K562 (cell line): ENCODE measurements at regions not wholly inside any gene's neighbourhood (a gene's known extent, or its start where the extent isn't known, plus 50 kb on each side); places are given as distances from the start of the nearest gene placed in this dataset.

Experiments used
- ARHGAP35 ChIP-seq: fragments of 450-650 bp; IDR thresholded peaks from 2 replicates; pipeline ENCODE4 v1.6.1; 2018; ENCODE audit not compliant: partially characterized antibody
- EHMT2 ChIP-seq: fragments of 450-650 bp; IDR thresholded peaks from 2 replicates; pipeline ENCODE4 v1.6.1; 2018; ENCODE audit warnings: antibody characterized with exemption
- ETV1 ChIP-seq: fragments of 450-650 bp; conservative IDR thresholded peaks from 2 replicates; pipeline ENCODE4 v1.6.1; 2016; ENCODE audit warnings: missing genetic modification characterization, control low read depth, low read depth, missing compliant biosample characterization
- RHOXF2B ChIP-seq: fragments of 250-450 bp; sonication (Bioruptor Pico); conservative IDR thresholded peaks from 2 replicates; pipeline ENCODE4 v1.5.1; 2021
- SIRT6 ChIP-seq: IDR thresholded peaks from one replicate; pipeline ENCODE4 v1.6.1; 2012; ENCODE audit warnings: low read depth, mild to moderate bottlenecking, control low read depth, inconsistent platforms, low read length, moderate library complexity
- YY1 ChIP-seq, 3 experiments: IDR thresholded peaks; 2 replicates each; pipeline ENCODE4 v1.6.1; 2011; ENCODE audit warnings: low read length in 2 of 3, mild to moderate bottlenecking in 2 of 3, moderate library complexity in 2 of 3, borderline replicate concordance in 1 of 3, control low read depth in 1 of 3, low read depth in 1 of 3; ENCODE audit not compliant: insufficient read depth in 3 of 3, insufficient replicate concordance in 2 of 3, control insufficient read depth in 1 of 3, insufficient read length in 1 of 3; ENCODE audit errors: extremely low read depth in 1 of 3
- ZC3H4 ChIP-seq: sonication (generic); formaldehyde crosslinking; IDR thresholded peaks from 2 replicates; pipeline ENCODE4 v1.9.0; 2021; ENCODE audit warnings: missing genetic modification reagents, borderline replicate concordance
- ZNF217 ChIP-seq: sonication (generic); formaldehyde crosslinking; IDR thresholded peaks from 2 replicates; pipeline ENCODE4 v1.8.0; 2022; ENCODE audit warnings: mild to moderate bottlenecking, missing genetic modification reagents
- ZNF766 ChIP-seq: fragments of 200-800 bp; sonication (Bioruptor generic); conservative IDR thresholded peaks from 2 replicates; pipeline ENCODE4 v1.6.1; 2016; ENCODE audit warnings: missing genetic modification characterization, missing compliant biosample characterization
- TF ChIP-seq, protein P1 (sequence below): IDR thresholded peaks from 3 replicates; pipeline ENCODE4 v1.6.1; 2011; ENCODE audit warnings: borderline replicate concordance, mild to moderate bottlenecking, moderate library complexity; ENCODE audit not compliant: insufficient read length; ENCODE audit errors: extremely low read depth
- TF ChIP-seq, protein P2 (sequence below), 3 experiments: IDR thresholded peaks in 2 of 3; conservative IDR thresholded peaks in 1 of 3; 2 replicates each; pipeline ENCODE4 v1.5.1; 2011 to 2012; ENCODE audit warnings: low read length in 3 of 3, mild to moderate bottlenecking in 3 of 3, control low read depth in 2 of 3, improper control_type of control experiment in 1 of 3, inconsistent platforms in 1 of 3, low read depth in 1 of 3, mixed read lengths in 1 of 3, moderate library complexity in 1 of 3; ENCODE audit not compliant: insufficient read depth in 2 of 3
- TF ChIP-seq, protein P3 (sequence below): fragments of 450-650 bp; IDR thresholded peaks from 2 replicates; pipeline ENCODE4 v1.6.1; 2016; ENCODE audit warnings: low read depth
- TF ChIP-seq, protein P4 (sequence below): fragments of 450-650 bp; IDR thresholded peaks from 2 replicates; pipeline ENCODE4 v1.6.1; 2016; ENCODE audit warnings: missing biosample characterization, missing genetic modification characterization

DNA sequence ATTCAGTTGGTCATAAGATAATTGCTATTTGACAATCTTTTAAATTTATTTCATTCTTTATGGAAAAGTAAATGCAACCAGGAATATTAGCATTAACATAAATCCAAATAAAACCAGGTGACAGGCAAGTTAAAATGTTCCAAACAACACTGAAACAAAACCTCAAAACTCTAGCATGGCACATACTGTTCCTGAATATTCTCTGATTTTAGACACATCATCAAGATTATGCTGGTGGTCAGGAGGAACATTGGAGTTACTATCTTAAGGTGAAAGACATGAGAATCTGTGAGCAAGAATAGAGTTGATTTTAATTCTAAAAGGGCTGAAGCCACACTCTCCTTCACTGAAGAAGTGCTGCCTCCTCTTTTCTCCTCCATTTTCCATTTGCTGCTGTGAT, 421.0 kb upstream of the THBS1 start:
- TF ChIP-seq RHOXF2B (CRISPR knock-in tag) (no peak), ZNF766 (CRISPR knock-in tag) (no peak), ARHGAP35 (no peak), ZNF217 (CRISPR knock-in tag) (no peak), SIRT6 (no peak), ETV1 (tag) (no peak), EHMT2 (no peak), ZC3H4 (CRISPR knock-in tag) (no peak), YY1 (IDR thresholded peaks at IDR 0.05; ENCODE audit: borderline replicate concordance in 1 of 3, control insufficient read depth in 1 of 3, extremely low read depth in 1 of 3, insufficient read depth in 3 of 3, insufficient read length in 1 of 3, insufficient replicate concordance in 2 of 3, low read depth in 1 of 3, low read length in 2 of 3) (no peak)
- TF ChIP-seq, protein P1, sequence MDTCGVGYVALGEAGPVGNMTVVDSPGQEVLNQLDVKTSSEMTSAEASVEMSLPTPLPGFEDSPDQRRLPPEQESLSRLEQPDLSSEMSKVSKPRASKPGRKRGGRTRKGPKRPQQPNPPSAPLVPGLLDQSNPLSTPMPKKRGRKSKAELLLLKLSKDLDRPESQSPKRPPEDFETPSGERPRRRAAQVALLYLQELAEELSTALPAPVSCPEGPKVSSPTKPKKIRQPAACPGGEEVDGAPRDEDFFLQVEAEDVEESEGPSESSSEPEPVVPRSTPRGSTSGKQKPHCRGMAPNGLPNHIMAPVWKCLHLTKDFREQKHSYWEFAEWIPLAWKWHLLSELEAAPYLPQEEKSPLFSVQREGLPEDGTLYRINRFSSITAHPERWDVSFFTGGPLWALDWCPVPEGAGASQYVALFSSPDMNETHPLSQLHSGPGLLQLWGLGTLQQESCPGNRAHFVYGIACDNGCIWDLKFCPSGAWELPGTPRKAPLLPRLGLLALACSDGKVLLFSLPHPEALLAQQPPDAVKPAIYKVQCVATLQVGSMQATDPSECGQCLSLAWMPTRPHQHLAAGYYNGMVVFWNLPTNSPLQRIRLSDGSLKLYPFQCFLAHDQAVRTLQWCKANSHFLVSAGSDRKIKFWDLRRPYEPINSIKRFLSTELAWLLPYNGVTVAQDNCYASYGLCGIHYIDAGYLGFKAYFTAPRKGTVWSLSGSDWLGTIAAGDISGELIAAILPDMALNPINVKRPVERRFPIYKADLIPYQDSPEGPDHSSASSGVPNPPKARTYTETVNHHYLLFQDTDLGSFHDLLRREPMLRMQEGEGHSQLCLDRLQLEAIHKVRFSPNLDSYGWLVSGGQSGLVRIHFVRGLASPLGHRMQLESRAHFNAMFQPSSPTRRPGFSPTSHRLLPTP: no peak
- TF ChIP-seq, protein P2, sequence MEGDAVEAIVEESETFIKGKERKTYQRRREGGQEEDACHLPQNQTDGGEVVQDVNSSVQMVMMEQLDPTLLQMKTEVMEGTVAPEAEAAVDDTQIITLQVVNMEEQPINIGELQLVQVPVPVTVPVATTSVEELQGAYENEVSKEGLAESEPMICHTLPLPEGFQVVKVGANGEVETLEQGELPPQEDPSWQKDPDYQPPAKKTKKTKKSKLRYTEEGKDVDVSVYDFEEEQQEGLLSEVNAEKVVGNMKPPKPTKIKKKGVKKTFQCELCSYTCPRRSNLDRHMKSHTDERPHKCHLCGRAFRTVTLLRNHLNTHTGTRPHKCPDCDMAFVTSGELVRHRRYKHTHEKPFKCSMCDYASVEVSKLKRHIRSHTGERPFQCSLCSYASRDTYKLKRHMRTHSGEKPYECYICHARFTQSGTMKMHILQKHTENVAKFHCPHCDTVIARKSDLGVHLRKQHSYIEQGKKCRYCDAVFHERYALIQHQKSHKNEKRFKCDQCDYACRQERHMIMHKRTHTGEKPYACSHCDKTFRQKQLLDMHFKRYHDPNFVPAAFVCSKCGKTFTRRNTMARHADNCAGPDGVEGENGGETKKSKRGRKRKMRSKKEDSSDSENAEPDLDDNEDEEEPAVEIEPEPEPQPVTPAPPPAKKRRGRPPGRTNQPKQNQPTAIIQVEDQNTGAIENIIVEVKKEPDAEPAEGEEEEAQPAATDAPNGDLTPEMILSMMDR (IDR thresholded peaks at IDR 0.05 in 2 of 3, conservative IDR thresholded peaks at IDR 0.05 in 1 of 3; ENCODE audit: insufficient read depth in 2 of 3, low read depth in 1 of 3, low read length in 3 of 3): no peak
- TF ChIP-seq, protein P3, sequence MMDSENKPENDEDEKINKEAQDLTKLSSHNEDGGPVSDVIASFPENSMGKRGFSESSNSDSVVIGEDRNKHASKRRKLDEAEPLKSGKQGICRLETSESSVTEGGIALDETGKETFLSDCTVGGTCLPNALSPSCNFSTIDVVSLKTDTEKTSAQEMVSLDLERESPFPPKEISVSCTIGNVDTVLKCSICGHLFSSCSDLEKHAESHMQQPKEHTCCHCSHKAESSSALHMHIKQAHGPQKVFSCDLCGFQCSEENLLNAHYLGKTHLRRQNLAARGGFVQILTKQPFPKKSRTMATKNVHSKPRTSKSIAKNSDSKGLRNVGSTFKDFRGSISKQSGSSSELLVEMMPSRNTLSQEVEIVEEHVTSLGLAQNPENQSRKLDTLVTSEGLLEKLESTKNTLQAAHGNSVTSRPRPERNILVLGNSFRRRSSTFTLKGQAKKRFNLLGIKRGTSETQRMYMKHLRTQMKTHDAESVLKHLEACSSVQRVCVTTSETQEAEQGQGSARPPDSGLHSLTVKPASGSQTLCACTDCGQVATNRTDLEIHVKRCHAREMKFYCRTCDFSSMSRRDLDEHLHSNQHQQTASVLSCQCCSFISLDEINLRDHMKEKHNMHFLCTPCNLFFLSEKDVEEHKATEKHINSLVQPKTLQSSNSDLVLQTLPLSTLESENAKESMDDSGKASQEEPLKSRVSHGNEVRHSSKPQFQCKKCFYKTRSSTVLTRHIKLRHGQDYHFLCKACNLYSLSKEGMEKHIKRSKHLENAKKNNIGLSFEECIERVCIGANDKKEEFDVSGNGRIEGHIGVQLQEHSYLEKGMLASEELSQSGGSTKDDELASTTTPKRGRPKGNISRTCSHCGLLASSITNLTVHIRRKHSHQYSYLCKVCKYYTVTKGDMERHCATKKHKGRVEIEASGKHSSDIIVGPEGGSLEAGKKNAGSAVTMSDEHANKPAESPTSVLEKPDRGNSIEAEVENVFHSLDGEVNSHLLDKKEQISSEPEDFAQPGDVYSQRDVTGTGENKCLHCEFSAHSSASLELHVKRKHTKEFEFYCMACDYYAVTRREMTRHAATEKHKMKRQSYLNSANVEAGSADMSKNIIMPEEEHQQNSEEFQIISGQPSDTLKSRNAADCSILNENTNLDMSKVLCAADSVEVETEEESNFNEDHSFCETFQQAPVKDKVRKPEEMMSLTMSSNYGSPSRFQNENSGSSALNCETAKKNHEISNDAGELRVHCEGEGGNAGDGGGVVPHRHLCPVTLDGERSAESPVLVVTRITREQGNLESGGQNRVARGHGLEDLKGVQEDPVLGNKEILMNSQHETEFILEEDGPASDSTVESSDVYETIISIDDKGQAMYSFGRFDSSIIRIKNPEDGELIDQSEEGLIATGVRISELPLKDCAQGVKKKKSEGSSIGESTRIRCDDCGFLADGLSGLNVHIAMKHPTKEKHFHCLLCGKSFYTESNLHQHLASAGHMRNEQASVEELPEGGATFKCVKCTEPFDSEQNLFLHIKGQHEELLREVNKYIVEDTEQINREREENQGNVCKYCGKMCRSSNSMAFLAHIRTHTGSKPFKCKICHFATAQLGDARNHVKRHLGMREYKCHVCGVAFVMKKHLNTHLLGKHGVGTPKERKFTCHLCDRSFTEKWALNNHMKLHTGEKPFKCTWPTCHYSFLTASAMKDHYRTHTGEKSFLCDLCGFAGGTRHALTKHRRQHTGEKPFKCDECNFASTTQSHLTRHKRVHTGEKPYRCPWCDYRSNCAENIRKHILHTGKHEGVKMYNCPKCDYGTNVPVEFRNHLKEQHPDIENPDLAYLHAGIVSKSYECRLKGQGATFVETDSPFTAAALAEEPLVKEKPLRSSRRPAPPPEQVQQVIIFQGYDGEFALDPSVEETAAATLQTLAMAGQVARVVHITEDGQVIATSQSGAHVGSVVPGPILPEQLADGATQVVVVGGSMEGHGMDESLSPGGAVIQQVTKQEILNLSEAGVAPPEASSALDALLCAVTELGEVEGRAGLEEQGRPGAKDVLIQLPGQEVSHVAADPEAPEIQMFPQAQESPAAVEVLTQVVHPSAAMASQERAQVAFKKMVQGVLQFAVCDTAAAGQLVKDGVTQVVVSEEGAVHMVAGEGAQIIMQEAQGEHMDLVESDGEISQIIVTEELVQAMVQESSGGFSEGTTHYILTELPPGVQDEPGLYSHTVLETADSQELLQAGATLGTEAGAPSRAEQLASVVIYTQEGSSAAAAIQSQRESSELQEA: no peak
- TF ChIP-seq, protein P4, sequence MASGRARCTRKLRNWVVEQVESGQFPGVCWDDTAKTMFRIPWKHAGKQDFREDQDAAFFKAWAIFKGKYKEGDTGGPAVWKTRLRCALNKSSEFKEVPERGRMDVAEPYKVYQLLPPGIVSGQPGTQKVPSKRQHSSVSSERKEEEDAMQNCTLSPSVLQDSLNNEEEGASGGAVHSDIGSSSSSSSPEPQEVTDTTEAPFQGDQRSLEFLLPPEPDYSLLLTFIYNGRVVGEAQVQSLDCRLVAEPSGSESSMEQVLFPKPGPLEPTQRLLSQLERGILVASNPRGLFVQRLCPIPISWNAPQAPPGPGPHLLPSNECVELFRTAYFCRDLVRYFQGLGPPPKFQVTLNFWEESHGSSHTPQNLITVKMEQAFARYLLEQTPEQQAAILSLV (tag): no peak
